ENCODE measurements at regions not wholly inside any gene's neighbourhood (a gene's known extent, or its start where the extent isn't known, plus 50 kb on each side); places are given as distances from the start of the nearest gene placed in this dataset.
"Not testable (repeated sequence)": the region's sequence is repeated elsewhere in the genome, so short reads cannot be mapped to it uniquely, and the experiment has no call there.

DNA sequence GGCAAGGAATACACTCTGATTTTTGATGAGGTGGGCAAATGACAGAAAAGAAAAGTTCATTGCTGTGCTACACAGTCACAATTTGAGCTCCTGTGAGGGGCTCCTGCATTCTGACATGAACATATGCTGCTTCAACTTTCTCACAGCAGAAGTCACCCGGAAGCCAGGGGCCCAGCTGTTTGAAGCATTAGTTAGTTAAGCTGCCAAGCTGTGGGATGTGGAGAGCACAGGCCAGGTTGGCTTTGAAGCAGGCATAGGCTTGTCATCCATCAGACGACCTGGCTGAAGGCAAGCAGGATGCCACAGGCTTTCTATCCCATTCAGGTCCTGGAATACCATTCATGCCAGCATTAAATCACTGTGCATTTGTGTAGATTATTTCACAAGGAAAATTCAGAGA, 63.1 kb downstream of the MTNR1B start:
- no peaks in the 10 kb centered on the region for H3K36me3 ChIP-seq (ENCODE audit: control insufficient read depth, insufficient read depth, low read length)
- H3K9ac ChIP-seq (ENCODE audit: low read length) = no peak overlapping the region
- no peaks in the 10 kb centered on the region for H3K27me3 ChIP-seq (ENCODE audit: control insufficient read depth, insufficient read depth, low read length)
- H3K9me3 ChIP-seq (ENCODE audit: control insufficient read depth, insufficient read depth, low read depth, low read length) = no peaks in the 10 kb centered on the region
- peaks cover 8% of the 10 kb centered on the region; the same call in 1 of the 2 replicates for H3K4me1 ChIP-seq (ENCODE audit: control insufficient read depth, insufficient read depth, low read length)
- H3K4me3 ChIP-seq (ENCODE audit: low read depth, low read length) = no peak overlapping the region
- H3K27ac ChIP-seq (ENCODE audit: low read depth, low read length) = no peak overlapping the region

DNA sequence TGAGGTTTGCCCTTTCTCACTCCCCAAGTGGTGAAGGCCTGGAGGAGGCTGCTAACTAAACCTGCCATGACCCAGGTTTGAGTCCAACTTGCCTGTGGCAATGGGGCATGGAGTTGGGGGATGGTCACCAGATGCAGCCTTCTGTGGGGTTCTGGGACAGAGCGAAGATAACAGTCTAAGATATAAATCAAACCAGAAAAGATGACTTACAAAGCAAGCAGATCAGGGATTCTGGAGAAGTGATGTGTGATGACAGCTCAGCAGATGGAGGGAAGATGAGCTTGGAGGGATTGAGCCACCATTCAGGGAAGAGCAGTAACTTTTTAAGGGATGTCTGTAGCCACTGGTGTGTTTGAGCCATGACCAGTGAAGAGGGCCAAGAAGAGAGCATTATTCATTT, 63.6 kb downstream of the MTNR1B start:
- Histone ChIP-seq H3K9ac (ENCODE audit: low read length) (no peak overlapping the region), H3K36me3 (ENCODE audit: control insufficient read depth, insufficient read depth, low read length) (no peaks in the 10 kb centered on the region), H3K4me3 (ENCODE audit: low read depth, low read length) (no peak overlapping the region), H3K4me1 (ENCODE audit: control insufficient read depth, insufficient read depth, low read length) (peaks cover 8% of the 10 kb centered on the region; the same call in 1 of the 2 replicates), H3K27ac (ENCODE audit: low read depth, low read length) (no peak overlapping the region), H3K9me3 (ENCODE audit: control insufficient read depth, insufficient read depth, low read depth, low read length) (no peaks in the 10 kb centered on the region), H3K27me3 (ENCODE audit: control insufficient read depth, insufficient read depth, low read length) (no peaks in the 10 kb centered on the region)

DNA sequence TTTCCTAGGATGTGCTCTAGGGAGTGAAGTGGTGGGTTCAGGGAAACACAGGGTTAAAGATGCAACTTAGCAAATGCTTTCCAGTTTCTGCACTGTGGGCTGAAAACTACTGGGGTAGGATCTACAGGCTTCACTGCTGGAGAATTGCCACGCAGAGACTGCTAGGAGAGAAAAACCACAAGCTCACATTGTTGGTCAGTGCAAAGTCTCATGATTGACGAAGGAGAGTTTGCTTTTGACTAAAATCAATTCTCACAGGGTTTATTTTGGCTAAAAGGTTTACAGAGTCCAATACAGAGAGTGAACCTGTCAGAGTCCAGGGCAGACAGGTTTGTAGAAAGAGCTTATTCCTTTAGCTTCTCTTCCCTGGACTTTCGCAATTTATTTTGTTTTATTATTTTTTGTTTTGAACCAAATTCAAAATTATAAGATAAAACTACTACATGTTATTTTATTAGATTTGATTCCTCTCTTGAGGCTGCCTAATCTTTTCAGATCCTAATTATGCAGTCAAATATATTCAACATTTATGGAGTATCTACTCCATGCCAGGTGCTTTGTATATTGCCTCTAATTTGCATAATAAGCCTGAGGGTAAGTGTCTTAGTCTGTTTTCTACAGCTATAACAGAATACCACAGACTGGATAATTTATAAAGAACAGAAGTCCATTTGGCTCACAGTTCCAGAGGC, 64.7 kb downstream of the MTNR1B start:
- Histone ChIP-seq H3K9me3 (ENCODE audit: control insufficient read depth, insufficient read depth, low read depth, low read length) (no peaks in the 10 kb centered on the region), H3K4me1 (ENCODE audit: control insufficient read depth, insufficient read depth, low read length) (peaks cover 8% of the 10 kb centered on the region; the same call in 1 of the 2 replicates), H3K36me3 (ENCODE audit: control insufficient read depth, insufficient read depth, low read length) (no peaks in the 10 kb centered on the region), H3K27me3 (ENCODE audit: control insufficient read depth, insufficient read depth, low read length) (no peaks in the 10 kb centered on the region), H3K4me3 (ENCODE audit: low read depth, low read length) (no peak overlapping the region), H3K9ac (ENCODE audit: low read length) (no peak overlapping the region), H3K27ac (ENCODE audit: low read depth, low read length) (no peak overlapping the region)

DNA sequence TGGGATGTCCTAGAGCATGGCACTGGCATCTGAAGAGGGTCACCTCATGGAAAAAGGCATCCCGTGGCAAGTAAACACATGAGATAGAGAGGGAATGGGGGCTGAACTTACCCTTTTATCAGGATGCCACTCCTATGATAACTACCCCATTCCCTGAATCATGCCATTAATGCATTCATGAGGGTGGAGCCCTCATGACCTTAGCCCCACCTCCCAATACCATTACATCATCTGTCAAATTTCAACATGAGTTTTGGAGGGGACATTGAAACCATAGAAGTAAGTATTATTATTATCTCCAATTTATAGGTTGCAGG, 65.2 kb downstream of the MTNR1B start:
- Histone ChIP-seq H3K9ac (ENCODE audit: low read length) (no peak overlapping the region), H3K9me3 (ENCODE audit: control insufficient read depth, insufficient read depth, low read depth, low read length) (no peaks in the 10 kb centered on the region), H3K4me3 (ENCODE audit: low read depth, low read length) (no peak overlapping the region), H3K4me1 (ENCODE audit: control insufficient read depth, insufficient read depth, low read length) (peaks cover 8% of the 10 kb centered on the region; the same call in 1 of the 2 replicates), H3K36me3 (ENCODE audit: control insufficient read depth, insufficient read depth, low read length) (no peaks in the 10 kb centered on the region), H3K27ac (ENCODE audit: low read depth, low read length) (no peak overlapping the region), H3K27me3 (ENCODE audit: control insufficient read depth, insufficient read depth, low read length) (no peaks in the 10 kb centered on the region)

DNA sequence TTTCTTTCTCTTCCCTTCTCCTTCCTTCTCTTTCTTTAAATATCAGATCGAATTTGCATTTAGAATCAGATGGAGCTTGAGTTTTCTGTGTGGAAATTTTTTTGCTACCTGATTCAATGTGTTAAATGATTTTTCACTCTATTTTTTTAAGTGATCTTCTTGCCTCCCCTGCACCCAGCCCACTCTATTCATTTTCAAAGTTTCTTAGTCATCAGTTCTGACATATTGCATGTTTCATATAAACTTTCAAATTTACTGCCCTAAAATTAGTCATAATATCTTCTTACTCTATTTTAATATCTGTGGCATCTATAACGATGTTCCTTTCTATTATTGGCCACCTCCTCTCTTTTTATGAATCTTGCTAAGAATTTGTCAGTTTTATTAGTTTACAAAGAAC, 69.1 kb downstream of the MTNR1B start:
- Histone ChIP-seq H3K9me3 (ENCODE audit: control insufficient read depth, insufficient read depth, low read depth, low read length) (peaks cover 14% of the 10 kb centered on the region), H3K27me3 (ENCODE audit: control insufficient read depth, insufficient read depth, low read length) (no peaks in the 10 kb centered on the region), H3K9ac (ENCODE audit: low read length) (no peak overlapping the region), H3K4me3 (ENCODE audit: low read depth, low read length) (no peak overlapping the region), H3K27ac (ENCODE audit: low read depth, low read length) (no peak overlapping the region), H3K36me3 (ENCODE audit: control insufficient read depth, insufficient read depth, low read length) (no peaks in the 10 kb centered on the region), H3K4me1 (ENCODE audit: control insufficient read depth, insufficient read depth, low read length) (no peaks in the 10 kb centered on the region)

DNA sequence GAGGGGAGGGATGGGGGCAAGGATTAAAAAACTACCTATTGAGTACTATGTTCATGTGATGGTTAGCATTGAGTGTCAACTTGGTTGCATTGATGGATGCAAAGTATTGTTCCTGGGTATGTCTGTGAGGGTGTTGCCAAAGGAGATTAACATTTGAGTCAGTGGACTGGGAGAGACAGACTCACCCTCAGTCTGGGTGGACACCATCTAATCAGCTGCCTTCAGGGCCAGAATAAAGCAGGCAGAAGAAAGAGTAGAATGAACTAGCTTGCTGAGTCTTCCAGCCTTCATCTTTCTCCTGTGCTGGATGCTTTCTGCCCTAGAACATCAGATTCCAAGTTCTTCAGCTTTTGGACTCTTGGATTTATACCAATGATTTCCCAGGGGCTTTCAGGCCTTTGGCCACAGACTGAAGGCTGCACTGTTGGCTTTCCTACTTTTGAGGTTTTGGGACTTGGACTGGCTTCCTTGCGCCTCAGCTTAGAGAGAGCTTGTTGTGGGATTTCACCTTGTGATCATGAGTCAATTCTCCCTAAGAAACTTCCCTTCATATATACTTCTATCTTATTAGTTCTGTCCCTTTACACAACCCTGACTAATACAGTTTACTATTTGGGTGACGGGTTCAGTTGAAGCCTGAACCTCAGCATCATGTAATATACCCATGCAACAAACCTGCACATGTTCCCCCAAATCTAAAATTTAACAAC, 70.2 kb downstream of the MTNR1B start:
- Histone ChIP-seq H3K36me3 (ENCODE audit: control insufficient read depth, insufficient read depth, low read length) (no peaks in the 10 kb centered on the region), H3K4me1 (ENCODE audit: control insufficient read depth, insufficient read depth, low read length) (no peaks in the 10 kb centered on the region), H3K9me3 (ENCODE audit: control insufficient read depth, insufficient read depth, low read depth, low read length) (peaks cover 14% of the 10 kb centered on the region), H3K9ac (ENCODE audit: low read length) (no peak overlapping the region), H3K27ac (ENCODE audit: low read depth, low read length) (no peak overlapping the region), H3K4me3 (ENCODE audit: low read depth, low read length) (no peak overlapping the region), H3K27me3 (ENCODE audit: control insufficient read depth, insufficient read depth, low read length) (no peaks in the 10 kb centered on the region)

DNA sequence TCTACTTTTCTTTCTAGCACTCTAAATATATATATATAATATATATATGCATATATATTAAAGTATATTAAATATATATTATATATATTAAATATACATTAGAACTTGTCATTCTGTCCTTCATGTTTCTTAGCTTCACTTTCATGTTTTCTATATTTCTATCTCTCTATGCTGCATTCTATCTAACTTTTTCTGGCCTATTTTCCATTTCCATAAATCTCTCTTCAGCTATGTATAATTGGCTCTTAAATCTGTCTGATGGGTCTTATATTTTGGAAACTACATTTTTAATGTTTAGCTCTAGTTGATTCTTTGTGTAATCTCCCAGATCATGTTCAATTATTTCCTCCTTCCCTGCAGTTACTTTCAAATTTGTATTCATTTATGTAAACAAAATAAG, 72.2 kb downstream of the MTNR1B start:
- no peaks in the 10 kb centered on the region for H3K36me3 ChIP-seq (ENCODE audit: control insufficient read depth, insufficient read depth, low read length)
- no peak overlapping the region for H3K4me3 ChIP-seq (ENCODE audit: low read depth, low read length)
- H3K9me3 ChIP-seq (ENCODE audit: control insufficient read depth, insufficient read depth, low read depth, low read length) = peaks cover 14% of the 10 kb centered on the region
- H3K27me3 ChIP-seq (ENCODE audit: control insufficient read depth, insufficient read depth, low read length) = no peaks in the 10 kb centered on the region
- no peaks in the 10 kb centered on the region for H3K4me1 ChIP-seq (ENCODE audit: control insufficient read depth, insufficient read depth, low read length)
- no peak overlapping the region for H3K27ac ChIP-seq (ENCODE audit: low read depth, low read length)
- H3K9ac ChIP-seq (ENCODE audit: low read length) = no peak overlapping the region

DNA sequence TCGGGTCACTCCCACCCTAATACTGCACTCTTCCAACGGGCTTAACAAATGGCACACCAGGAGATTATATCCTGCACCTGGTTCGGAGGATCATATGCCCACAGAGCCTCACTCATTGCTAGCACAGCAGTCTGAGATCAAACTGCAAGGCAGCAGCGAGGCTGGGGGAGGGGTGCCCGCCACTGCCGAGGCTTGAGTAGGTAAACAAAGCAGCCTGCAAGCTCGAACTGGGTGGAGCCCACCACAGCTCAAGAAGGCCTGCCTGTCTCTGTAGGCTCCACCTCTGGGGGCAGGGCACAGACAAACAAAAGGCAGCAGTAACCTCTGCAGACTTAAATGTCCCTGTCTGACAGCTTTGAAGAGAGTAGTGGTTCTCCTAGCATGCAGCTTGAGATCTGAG, 73.7 kb downstream of the MTNR1B start:
- not testable (repeated sequence) for H3K4me1 ChIP-seq (ENCODE audit: control insufficient read depth, insufficient read depth, low read length); H3K9ac ChIP-seq (ENCODE audit: low read length); H3K27me3 ChIP-seq (ENCODE audit: control insufficient read depth, insufficient read depth, low read length); H3K4me3 ChIP-seq (ENCODE audit: low read depth, low read length); H3K27ac ChIP-seq (ENCODE audit: low read depth, low read length); H3K36me3 ChIP-seq (ENCODE audit: control insufficient read depth, insufficient read depth, low read length)
- H3K9me3 ChIP-seq (ENCODE audit: control insufficient read depth, insufficient read depth, low read depth, low read length) = peaks cover 14% of the 10 kb centered on the region

DNA sequence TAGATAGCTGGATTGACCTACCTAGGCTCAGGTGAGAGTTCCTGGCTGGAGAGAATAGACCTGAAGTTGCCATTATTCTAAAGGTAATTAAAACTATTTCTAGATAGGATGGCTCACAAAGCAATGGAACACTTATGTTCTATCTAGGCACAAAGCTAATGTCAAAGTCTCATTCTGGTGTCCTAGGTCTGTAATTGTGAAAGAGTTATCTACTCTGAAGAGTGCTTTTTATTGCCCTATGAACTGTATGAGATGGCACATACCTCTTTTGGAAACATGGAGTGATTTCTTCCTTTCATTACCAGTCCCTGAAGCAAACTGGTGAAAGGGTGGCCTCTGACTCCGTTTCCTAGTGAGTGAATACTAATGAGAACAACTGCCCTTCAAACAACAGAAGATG, 80.3 kb downstream of the MTNR1B start:
- Histone ChIP-seq H3K9ac (ENCODE audit: low read length) (no peak overlapping the region), H3K9me3 (ENCODE audit: control insufficient read depth, insufficient read depth, low read depth, low read length) (no peaks in the 10 kb centered on the region), H3K36me3 (ENCODE audit: control insufficient read depth, insufficient read depth, low read length) (no peaks in the 10 kb centered on the region), H3K4me1 (ENCODE audit: control insufficient read depth, insufficient read depth, low read length) (no peaks in the 10 kb centered on the region), H3K4me3 (ENCODE audit: low read depth, low read length) (no peak overlapping the region), H3K27ac (ENCODE audit: low read depth, low read length) (no peak overlapping the region), H3K27me3 (ENCODE audit: control insufficient read depth, insufficient read depth, low read length) (no peaks in the 10 kb centered on the region)

DNA sequence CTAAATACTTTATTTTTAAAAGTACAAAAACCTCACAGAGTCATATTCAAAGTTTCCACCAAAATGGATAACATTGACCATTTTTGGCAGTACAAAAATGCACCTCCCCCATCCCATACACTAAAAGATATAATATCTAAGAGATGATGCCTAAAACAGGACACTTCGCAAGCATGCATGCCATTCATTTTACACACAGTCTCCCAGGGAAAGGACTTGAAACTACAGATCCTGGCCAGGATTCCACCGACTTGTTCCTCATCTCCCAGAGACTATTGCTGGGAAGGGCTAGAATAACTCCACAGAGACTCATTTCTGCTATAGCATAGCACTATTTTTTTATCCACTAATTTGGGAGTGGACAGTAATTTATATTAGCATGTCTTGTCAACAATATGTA, 81.7 kb downstream of the MTNR1B start:
- Histone ChIP-seq H3K27ac (ENCODE audit: low read depth, low read length) (no peak overlapping the region), H3K9ac (ENCODE audit: low read length) (no peak overlapping the region), H3K4me3 (ENCODE audit: low read depth, low read length) (no peak overlapping the region), H3K4me1 (ENCODE audit: control insufficient read depth, insufficient read depth, low read length) (no peaks in the 10 kb centered on the region), H3K9me3 (ENCODE audit: control insufficient read depth, insufficient read depth, low read depth, low read length) (no peaks in the 10 kb centered on the region), H3K27me3 (ENCODE audit: control insufficient read depth, insufficient read depth, low read length) (no peaks in the 10 kb centered on the region), H3K36me3 (ENCODE audit: control insufficient read depth, insufficient read depth, low read length) (no peaks in the 10 kb centered on the region)

DNA sequence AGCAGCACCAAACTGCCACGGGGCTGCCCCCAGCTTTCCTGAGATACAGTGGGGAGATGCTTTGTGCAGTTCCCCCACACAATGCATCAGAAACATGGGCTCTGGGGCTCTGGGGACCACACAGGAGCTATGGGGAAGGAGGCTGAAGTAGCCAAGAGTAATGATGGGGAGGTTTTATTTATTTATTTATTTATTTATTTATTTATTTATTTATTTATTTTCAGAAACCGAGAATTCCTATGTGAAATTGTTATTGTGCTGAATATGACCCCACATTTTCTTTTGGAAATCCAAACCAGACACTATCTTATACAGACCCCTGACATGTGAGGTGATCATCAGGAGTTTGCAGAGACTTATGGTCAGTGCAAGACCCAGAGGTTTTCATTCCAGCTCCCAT, 84.4 kb downstream of the MTNR1B start:
- Histone ChIP-seq H3K4me1 (ENCODE audit: control insufficient read depth, insufficient read depth, low read length) (no peaks in the 10 kb centered on the region; the same call in 1 of the 2 replicates), H3K27me3 (ENCODE audit: control insufficient read depth, insufficient read depth, low read length) (no peaks in the 10 kb centered on the region), H3K9ac (ENCODE audit: low read length) (no peak overlapping the region), H3K36me3 (ENCODE audit: control insufficient read depth, insufficient read depth, low read length) (no peaks in the 10 kb centered on the region), H3K4me3 (ENCODE audit: low read depth, low read length) (no peak overlapping the region), H3K27ac (ENCODE audit: low read depth, low read length) (no peak overlapping the region), H3K9me3 (ENCODE audit: control insufficient read depth, insufficient read depth, low read depth, low read length) (peaks cover 3% of the 10 kb centered on the region; the same call in 1 of the 2 replicates)

All from HUES6 (cell line).